ENCODE measurements at regions not wholly inside any gene's neighbourhood (a gene's known extent, or its start where the extent isn't known, plus 50 kb on each side); places are given as distances from the start of the nearest gene placed in this dataset.

DNA sequence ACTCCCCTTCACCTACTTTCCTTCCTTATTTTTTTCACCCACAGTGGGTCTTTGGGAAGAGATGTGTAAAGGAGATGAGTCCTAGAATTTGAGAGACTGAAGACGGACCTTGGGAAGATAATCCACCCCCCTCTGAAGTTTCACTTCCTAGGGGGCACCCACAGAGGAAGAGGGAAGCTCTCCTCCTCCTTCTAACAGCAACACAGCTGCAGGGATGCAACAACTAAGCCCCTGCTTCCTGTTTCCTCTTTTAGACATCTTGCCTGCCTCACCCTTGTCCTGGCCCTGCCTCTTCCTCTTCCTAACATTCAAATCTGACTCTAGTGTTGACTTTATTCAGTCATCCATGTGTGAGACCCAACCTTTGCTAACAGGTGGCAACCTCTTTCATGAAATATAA is 424.6 kb downstream of the BUD13 start:
- no peak for FAIRE-seq
- intact Hi-C loops (cut with DNase I) = no loop called here
- TF ChIP-seq, protein P1, sequence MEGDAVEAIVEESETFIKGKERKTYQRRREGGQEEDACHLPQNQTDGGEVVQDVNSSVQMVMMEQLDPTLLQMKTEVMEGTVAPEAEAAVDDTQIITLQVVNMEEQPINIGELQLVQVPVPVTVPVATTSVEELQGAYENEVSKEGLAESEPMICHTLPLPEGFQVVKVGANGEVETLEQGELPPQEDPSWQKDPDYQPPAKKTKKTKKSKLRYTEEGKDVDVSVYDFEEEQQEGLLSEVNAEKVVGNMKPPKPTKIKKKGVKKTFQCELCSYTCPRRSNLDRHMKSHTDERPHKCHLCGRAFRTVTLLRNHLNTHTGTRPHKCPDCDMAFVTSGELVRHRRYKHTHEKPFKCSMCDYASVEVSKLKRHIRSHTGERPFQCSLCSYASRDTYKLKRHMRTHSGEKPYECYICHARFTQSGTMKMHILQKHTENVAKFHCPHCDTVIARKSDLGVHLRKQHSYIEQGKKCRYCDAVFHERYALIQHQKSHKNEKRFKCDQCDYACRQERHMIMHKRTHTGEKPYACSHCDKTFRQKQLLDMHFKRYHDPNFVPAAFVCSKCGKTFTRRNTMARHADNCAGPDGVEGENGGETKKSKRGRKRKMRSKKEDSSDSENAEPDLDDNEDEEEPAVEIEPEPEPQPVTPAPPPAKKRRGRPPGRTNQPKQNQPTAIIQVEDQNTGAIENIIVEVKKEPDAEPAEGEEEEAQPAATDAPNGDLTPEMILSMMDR (IDR thresholded peaks at IDR 0.05; ENCODE audit: borderline replicate concordance, extremely low read depth, insufficient read depth) = no peak
- Histone ChIP-seq H3K4me1 (ENCODE audit: control insufficient read depth in 2 of 3, insufficient read depth in 2 of 3, low read depth in 1 of 3, low read length in 3 of 3) (peaks cover 0 to 2% (median 2%) of the 10 kb centered on the region in 3 donors), H3K36me3 (ENCODE audit: control insufficient read depth in 2 of 3, insufficient read depth in 3 of 3, low read length in 3 of 3) (no peaks in the 10 kb centered on the region), H3K4me3 (ENCODE audit: low read length in 3 of 3) (no peak overlapping the region), H3K27me3 (ENCODE audit: control insufficient read depth, insufficient read depth, low read length) (no peaks in the 10 kb centered on the region), H3K27ac (ENCODE audit: low read depth in 2 of 2, low read length in 2 of 2) (no peak overlapping the region), H3K9ac (ENCODE audit: low read length in 3 of 3) (no peak overlapping the region), H3K9me3 (ENCODE audit: control insufficient read depth in 2 of 3, insufficient read depth in 1 of 3, low read length in 3 of 3) (no peaks in the 10 kb centered on the region)
- no peak for DNase-seq

DNA sequence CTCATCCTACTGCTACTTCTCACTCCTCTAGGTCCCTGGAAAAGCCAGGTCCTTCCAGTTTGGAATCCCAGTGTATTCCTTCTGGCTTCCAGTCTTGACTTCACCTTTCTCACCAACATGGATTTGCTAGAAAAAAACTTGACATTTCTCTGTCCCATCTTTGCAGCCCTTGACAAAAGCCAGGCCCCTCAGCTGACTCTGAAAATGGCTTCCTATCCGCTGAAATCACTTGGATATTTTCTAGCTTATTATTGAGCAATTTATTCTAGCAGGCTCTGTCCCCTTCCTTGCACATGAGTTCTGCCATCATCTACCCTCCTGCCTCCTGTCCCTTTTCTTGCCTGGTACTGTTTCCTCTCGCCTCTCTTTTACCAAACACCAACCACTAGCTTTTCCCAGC is 427.2 kb downstream of the BUD13 start:
- Histone ChIP-seq H3K9me3 (ENCODE audit: control insufficient read depth in 2 of 3, insufficient read depth in 1 of 3, low read length in 3 of 3) (no peaks in the 10 kb centered on the region), H3K27ac (ENCODE audit: low read depth in 2 of 2, low read length in 2 of 2) (no peak overlapping the region), H3K36me3 (ENCODE audit: control insufficient read depth in 2 of 3, insufficient read depth in 3 of 3, low read length in 3 of 3) (no peaks in the 10 kb centered on the region), H3K4me3 (ENCODE audit: low read length in 3 of 3) (no peak overlapping the region), H3K9ac (ENCODE audit: low read length in 3 of 3) (no peak overlapping the region), H3K4me1 (ENCODE audit: control insufficient read depth in 2 of 3, insufficient read depth in 2 of 3, low read depth in 1 of 3, low read length in 3 of 3) (peaks cover 0 to 2% (median 2%) of the 10 kb centered on the region in 3 donors), H3K27me3 (ENCODE audit: control insufficient read depth, insufficient read depth, low read length) (no peaks in the 10 kb centered on the region)
- FAIRE-seq (no peak), DNase-seq (no peak)
- intact Hi-C loops (cut with DNase I) = no loop called here
- TF ChIP-seq, protein P1 (IDR thresholded peaks at IDR 0.05; ENCODE audit: borderline replicate concordance, extremely low read depth, insufficient read depth) = no peak

DNA sequence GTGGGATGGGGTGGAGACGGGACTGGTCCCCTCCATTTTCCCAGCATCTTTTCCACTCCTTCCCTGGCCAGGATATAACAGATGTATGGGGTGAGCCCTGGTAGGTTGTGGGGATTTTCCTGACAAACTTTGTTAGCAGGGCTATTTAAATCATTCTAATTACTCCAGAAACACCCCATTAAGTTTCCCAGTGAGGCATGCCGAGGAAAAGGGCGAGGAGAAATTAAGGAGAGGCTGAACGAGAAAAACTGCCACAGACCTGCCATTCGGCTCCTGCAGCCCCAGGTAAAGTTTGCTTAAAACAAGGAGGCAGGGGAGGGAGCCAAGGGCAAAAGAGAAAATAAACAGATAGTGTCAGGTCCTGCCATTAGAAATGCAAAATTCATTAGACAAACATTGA is 428.2 kb downstream of the BUD13 start:
- TF ChIP-seq, protein P1 (IDR thresholded peaks at IDR 0.05; ENCODE audit: borderline replicate concordance, extremely low read depth, insufficient read depth) = no peak
- Histone ChIP-seq H3K27ac (ENCODE audit: low read depth in 2 of 2, low read length in 2 of 2) (no peak overlapping the region), H3K4me3 (ENCODE audit: low read length in 3 of 3) (no peak overlapping the region), H3K27me3 (ENCODE audit: control insufficient read depth, insufficient read depth, low read length) (no peaks in the 10 kb centered on the region), H3K4me1 (ENCODE audit: control insufficient read depth in 2 of 3, insufficient read depth in 2 of 3, low read depth in 1 of 3, low read length in 3 of 3) (peaks cover 0 to 2% (median 2%) of the 10 kb centered on the region in 3 donors), H3K9me3 (ENCODE audit: control insufficient read depth in 2 of 3, insufficient read depth in 1 of 3, low read length in 3 of 3) (no peaks in the 10 kb centered on the region), H3K9ac (ENCODE audit: low read length in 3 of 3) (no peak overlapping the region), H3K36me3 (ENCODE audit: control insufficient read depth in 2 of 3, insufficient read depth in 3 of 3, low read length in 3 of 3) (no peaks in the 10 kb centered on the region)
- FAIRE-seq (no peak), DNase-seq (peak in 4 of 5 donors; percentile 57 to 86 (median 74))
- intact Hi-C loops (cut with DNase I) = no loop called here

DNA sequence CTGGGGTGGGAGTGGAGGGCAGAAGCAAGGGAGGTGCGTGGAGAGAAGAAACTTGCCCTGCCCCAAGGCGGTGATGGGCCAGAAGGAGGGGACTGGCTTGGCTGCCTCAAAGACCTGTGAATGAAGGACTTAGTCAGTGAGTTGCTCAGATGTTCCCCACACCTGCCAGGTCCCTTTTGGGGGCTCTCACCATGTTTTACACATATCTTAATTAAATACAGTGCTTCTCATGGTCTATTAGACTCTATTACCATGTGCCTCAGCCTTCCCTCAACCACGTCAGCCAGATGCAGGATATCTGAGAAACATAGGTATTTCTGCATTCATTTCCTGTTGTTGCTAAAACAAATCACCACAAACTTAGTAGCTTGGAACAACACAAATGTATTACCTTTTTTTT is 429.5 kb downstream of the BUD13 start:
- FAIRE-seq (no peak), DNase-seq (no peak)
- intact Hi-C loops (cut with DNase I) = no loop called here
- Histone ChIP-seq H3K9ac (ENCODE audit: low read length in 3 of 3) (no peak overlapping the region), H3K9me3 (ENCODE audit: control insufficient read depth in 2 of 3, insufficient read depth in 1 of 3, low read length in 3 of 3) (no peaks in the 10 kb centered on the region), H3K4me3 (ENCODE audit: low read length in 3 of 3) (no peak overlapping the region), H3K27ac (ENCODE audit: low read depth in 2 of 2, low read length in 2 of 2) (no peak overlapping the region), H3K4me1 (ENCODE audit: control insufficient read depth in 2 of 3, insufficient read depth in 2 of 3, low read depth in 1 of 3, low read length in 3 of 3) (peaks cover 0 to 2% (median 2%) of the 10 kb centered on the region in 3 donors), H3K36me3 (ENCODE audit: control insufficient read depth in 2 of 3, insufficient read depth in 3 of 3, low read length in 3 of 3) (no peaks in the 10 kb centered on the region), H3K27me3 (ENCODE audit: control insufficient read depth, insufficient read depth, low read length) (no peaks in the 10 kb centered on the region)
- TF ChIP-seq, protein P1 (IDR thresholded peaks at IDR 0.05; ENCODE audit: borderline replicate concordance, extremely low read depth, insufficient read depth) = no peak
